Activated CD8-positive, alpha-beta memory T cell treated with anti-CD3 and anti-CD28 coated beads, Interleukin-2, amount 50 U/mL, for 24 hours (primary cell): ENCODE measurements at regions not wholly inside any gene's neighbourhood (a gene's known extent, or its start where the extent isn't known, plus 50 kb on each side); places are given as distances from the start of the nearest gene placed in this dataset.

Source experiments
- DNase-seq: peaks from one replicate; pipeline ENCODE4 v3.0.0-alpha.2; 2020; ENCODE audit errors: extremely low read depth

DNA sequence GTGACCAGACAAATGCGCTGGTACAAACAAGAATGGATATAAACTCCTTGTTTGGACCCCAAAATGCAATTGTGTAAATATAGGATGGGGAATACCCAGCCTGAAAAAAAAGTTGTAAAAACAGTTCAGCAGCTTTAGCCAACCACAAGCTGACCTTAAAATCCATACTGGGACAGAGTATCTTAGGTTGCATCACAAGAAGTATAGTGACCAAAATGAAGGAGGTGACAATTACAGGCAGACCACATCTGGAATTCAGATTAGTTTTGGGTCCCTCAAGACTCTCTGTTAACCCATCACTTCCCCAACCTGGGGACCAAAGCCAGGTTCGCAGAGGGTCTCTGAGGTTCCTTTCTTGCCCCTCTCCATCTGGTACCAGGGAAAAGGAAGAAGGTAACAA lies 115.9 kb upstream of the PRR20G start:
- no peak for DNase-seq

DNA sequence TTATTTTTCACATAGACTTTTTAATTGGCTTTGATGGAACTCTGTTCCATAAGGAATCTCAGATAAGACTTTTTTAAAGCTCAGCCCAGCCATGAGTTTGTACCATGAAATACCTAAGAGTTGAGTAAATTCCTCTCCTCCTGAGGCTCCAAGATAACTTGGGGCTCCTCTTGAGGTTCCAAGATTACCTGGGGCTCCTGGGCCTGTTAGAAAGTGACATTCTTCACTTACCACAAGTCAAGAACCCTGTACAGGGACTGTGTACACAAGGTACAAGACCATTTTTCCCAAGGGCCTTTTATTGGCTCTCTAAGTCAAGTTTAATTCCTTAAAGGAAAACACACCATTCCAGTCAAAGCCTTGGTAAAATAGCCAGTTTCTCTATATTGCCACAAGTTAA lies 111.3 kb upstream of the PRR20G start:
- no peak for DNase-seq

DNA sequence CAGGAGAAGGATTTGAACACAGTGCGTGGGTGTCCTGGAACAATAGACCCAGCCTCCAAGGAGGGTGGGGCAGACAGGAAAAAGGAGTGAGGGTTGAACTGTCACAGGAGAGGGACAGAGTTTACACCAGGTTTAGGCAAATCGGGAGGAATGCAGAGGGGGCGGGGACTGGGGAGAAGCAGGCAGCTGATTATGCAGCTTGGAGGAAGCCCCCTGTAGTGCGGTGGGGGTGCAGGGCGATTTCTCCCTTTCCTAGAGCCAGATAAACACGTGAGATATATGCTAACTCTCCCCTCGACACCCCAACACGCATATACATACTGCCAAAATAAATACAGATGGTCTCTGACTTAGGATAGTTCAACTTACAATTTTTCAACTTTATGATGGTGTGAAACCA lies 108.6 kb upstream of the PRR20G start:
- DNase-seq: no peak

DNA sequence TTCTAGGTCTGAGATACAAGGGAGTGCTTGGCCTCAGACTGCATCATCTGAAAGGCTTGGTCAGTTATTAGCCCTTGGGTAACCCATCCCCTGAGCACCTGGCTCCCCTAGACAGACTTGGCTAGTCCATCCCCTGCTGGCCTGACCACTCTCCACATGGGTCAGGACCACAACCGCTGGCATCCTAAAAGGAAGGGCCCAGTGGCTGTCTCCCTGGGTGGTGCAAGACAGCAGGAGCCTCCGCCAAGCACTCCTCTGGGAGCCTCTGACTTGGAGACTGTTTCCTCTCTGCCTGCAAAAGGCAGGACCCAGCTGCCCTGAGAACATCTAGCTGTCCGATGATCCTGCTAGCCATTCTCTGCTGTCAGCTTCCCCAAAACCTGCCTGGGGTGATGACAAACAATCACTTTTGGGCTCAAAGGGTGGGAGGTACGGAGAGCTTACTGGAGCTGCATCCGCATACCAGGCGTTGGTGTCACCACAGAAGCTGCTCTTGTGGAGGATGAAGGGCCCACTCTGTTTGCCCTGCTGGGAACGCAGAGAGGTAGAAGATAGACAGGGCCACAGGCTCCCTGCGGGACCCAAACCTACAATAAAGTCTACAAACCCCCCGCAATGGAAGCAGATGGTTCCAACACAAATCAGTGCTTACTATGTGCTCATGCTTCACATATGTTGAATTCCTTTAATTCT lies 108.0 kb upstream of the PRR20G start:
- no peak for DNase-seq

DNA sequence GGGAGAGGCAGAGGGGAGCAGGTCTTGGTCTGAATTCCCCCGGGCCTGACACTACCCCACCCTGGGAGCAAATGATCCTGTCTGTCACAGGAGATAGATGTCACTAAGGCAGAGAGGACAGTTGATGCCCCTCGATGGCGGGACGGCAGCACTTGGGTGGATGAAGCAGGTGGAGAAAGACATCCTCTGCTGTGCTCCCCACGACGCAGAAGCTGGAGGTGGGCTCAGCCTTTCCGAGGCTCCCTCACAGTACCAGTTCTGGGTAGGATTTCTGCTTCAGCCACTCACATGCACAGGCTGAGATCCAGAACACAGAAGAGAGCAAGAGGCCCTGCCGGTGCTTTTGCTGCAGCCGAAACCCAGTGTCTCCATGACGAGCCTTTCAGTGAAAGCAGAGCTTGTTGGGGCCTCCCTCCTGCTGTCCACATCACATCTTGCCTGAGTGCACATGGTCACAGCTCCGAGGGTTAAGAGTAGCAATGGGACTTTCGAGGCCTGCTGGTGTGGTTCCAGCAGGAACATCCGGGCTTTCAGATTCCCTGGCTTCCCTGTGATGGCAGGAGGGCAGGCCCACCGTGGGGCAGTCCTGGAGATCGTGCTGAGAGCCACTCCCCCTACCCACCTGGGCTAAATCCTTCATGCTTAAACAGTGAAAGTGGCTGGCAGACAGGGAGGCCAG lies 107.3 kb upstream of the PRR20G start:
- DNase-seq: no peak

DNA sequence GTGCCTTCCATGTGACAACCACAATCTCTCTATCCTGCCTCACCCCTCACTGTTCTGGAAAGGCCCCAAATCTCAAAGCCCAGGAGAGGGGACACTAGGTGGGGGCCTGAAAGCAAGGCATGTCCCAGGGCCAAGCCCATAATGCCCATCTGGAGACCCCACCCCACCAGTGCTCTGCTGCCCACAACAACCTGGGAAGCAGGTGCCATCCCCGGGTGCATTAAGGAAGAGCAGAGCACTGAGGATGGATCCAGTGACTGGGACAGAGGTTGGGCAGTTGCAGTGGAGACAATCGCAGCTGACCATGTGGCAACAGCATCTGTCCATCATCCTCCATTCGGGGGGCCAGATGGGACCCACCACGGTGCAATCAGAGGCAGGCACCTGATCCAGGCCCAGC lies 106.2 kb upstream of the PRR20G start:
- DNase-seq: no peak

DNA sequence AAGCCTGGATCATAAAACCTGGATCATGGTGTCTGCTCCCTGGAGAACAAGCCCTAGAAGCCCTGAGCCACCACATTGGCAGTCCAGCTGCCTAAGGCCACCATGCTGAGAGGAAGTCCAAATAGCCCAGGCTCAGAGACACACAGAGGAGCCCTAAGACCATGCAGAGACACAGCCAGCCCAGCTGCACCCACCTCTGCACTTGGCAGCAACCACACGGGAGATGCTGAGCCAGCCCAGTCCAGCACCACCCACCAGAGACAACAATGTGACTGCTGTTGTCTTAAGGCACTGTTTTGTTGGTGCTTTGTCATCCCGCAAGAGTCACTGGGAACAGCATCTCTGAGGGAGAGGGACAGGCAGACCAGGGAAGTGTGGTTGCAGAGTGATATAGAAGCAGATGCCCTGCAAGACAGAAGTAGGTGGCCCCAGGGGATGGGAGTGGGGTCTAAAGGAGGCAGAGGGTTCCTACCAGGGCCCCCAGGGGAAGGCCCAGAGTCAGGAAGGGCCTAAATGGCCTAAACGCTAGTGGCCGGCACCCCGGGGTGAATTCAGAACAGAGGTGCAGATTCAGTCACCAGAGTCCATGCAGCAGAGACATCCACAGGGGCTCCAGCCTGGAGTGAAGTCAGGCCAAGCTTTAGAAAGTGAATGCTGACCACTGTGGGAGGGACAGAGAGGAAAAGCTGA lies 105.4 kb upstream of the PRR20G start:
- no peak for DNase-seq

DNA sequence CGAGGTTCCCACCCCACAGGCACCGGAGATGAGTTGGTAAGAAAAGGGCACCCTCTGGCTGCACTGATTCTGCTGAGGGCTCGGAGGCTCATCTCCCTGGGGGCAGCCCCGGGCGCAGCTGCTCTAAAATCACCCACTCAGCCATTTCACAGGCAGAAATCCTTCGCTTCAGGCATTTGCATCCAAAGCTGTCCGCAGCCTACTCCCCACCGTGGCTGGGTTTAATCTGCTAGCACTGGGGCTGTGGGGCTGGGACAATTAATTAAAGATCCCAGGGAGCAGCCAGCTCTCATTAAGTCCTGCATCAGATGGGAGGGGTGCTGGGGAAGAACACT lies 104.3 kb upstream of the PRR20G start:
- DNase-seq: no peak

DNA sequence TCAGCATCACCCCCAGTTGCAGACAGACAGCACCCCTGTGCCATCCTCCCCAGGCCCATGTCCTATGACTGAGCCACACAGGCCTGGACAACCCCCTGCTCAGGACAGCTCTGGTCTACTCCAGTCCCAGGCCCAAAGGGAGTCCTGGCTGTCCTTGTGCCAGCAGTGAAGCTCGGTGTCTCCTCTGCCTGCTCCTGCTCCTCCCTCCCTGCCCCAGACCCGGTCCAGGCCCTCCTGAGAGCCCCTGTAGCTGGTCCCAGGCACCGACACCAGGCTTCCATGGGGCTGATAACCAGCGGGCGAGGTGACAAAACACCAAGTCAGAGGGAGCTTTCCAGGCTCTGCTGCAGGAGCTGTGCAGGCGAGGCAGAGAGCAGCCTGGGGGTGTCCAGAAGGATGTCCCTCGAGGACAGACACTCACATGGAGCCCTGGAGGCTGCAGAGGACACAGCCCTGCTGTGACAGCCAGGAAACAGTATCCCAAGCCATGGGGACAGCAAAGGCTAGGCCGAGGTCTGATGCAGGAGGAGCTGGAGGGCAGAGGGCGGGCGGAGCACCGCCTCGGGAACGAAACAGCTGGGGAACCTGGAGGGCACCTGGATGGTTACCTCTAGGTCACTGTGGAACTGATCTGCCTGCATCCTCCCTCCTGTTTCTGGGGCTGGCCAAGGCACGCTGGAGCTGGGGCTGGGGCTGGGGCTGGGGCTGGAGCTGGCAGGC lies 103.8 kb upstream of the PRR20G start:
- DNase-seq: no peak

DNA sequence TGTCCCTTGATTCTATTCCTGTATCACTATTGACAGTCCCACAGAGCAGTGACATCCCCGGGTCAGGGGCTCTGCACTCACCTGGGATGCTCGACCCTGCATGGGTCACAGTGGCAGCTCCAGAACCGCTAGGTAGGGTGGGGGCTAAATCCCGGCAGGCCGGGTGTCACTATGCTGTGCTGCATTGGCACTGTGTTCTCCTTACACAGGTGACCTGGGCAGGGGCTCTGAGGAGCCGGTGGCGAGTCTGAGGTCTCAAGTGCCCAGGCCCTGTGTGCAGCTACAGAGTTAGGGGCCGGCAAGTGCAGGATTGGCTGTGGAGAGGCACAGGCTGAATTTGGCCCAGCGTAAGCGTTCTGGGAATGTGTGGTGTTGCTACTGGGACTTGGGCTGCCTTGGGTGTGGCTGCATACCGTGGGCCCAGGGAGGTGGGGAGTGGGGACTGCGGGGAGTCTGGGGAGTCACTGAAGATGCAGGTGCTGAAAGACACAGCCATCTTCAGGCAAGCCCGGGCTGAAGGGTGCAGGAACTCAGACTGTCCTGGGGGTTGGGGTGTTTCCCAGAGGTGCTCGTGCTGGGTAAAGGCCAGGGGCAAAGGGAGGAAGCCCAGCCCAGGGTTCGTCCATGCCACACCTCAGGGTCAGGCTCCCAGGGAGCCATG lies 102.6 kb upstream of the PRR20G start:
- no peak for DNase-seq

DNA sequence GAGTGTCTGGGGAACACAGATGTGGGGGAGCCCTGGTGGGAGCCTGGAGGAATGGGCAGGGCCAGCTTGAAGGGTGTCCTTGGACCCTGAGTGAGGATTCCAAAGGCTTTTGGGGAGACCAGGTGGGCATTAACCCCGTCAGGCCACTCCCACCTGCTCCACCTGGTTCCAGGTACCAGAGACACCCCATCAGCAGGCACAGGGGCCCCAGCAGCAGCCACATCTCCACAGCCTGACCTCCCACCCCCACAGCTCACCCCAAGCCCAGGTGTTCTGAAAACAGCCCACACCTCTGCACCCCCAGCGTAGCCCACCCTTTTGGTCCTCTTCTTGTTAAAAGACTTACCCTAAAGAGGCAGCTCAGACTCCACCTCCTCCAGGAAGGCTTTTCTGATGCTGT lies 102.1 kb upstream of the PRR20G start:
- DNase-seq: no peak

DNA sequence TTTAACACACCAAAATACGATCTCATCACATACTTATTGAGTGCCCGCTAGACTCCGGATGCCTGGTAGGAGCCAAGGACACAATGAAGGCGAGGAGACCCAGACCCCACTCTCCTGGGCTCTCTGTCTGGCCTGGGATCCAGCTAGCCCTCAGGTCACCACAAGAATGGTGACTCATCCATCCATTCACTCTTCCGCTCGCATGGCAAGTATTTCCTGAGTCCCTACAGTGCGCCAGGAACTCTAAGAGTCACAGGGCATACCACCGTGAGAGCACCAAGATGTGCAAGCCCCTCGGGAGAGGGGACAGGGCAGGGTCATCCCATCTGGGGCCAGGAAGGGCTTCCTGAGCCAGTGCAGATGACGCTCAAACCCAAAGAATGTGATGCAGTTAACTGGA lies 101.6 kb upstream of the PRR20G start:
- DNase-seq: no peak

DNA sequence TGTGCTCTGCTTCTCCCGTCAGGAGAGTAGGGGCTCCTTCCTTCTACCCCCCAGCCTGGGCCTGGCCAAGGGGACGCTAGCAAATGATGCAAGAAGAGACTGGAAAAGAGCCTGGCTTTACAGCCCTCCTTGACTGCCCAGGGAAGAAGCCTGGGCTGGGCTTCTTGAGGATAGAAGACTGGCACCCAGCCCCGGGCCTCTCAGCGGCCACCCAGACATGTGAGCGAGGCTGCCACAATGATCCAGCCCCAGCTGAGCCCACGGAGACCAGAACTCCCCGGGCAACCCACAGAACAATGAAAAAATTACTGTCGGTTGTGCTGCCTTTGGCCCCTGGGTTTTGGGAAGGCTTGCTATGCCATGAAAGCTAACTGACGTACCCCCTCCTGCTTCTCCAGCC lies 100.6 kb upstream of the PRR20G start:
- DNase-seq: no peak

DNA sequence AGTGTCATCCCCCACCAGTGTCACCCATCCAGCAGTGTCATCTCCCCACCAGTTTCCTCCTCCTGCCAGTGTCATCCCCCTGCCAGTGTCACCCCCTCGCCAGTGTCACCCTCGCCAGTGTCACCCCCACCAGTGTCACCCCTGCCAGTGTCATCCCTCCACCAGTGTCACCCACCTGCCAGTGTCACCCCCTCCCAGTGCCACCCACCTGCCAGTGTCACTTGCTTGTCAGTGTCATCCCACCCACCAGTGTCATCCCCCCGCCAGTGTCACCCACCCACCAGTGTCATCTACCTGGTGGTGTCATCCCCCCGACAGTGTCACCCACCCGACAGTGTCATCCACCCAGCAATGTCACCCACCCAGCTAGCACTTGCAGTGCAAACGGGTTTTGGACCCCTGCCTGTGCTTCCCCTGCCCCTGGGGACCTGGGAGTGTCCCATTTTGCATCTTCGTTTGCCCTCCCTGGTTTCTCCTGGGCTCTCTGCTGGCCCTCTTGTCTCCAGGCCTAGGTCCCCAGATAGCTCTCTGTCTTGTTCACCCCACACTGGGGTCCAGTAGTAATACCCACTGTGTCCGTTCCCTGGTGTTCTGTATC lies 99.8 kb upstream of the PRR20G start:
- DNase-seq: no peak

DNA sequence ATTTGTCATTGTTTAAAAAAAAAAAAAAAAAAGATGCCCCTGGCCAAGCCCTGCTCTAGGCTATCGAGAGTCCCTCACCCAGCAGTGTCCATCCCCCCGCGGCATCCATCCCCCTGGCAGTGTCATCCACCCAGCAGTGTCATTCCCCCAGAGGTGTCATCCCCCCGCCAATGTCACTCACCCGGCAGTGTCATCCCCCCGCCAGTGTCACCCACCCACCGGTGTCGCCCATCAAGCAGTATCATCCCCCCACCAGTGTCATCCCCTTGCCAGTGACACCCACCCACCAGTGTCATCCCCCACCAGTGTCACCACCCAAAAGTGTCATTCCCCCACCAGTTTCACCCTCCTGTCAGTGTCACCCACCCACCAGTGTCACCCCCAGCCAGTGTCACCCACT lies 99.3 kb upstream of the PRR20G start:
- no peak for DNase-seq

DNA sequence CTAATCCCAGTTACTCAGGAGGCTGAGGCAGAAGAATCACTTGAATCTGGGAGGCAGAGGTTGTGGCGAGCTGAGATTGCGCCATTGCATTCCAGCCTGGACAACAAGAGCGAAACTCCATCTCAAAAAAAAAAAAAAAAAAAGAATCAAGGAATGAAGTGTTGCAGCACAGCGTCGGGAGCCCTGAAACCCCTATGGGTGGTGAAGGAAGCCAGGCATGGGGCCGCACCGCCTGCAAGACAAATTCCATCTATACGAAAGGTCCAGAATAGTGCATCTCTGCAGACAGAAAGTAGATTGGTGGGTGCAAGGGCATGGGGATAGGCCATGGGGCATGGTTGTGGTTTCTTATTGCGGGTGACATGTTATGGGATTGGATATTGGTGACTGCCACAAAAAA lies 98.6 kb upstream of the PRR20G start:
- no peak for DNase-seq

DNA sequence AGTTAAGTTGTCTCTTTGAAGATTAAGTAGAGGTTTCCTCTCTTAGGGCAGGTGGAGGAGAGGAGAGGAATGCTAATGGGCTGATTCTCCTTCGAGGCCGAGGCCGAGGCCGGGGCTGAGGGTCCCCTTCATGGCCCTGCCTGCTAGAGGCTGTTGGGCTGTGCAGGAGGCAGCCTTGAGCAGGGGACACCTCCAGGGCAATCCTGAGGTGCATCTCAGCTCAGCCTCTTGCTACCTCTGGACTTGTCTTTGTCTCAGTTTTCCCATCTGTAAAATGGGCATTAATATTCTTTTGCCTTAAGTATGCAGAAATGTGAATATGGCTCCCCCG lies 97.7 kb upstream of the PRR20G start:
- DNase-seq: no peak

DNA sequence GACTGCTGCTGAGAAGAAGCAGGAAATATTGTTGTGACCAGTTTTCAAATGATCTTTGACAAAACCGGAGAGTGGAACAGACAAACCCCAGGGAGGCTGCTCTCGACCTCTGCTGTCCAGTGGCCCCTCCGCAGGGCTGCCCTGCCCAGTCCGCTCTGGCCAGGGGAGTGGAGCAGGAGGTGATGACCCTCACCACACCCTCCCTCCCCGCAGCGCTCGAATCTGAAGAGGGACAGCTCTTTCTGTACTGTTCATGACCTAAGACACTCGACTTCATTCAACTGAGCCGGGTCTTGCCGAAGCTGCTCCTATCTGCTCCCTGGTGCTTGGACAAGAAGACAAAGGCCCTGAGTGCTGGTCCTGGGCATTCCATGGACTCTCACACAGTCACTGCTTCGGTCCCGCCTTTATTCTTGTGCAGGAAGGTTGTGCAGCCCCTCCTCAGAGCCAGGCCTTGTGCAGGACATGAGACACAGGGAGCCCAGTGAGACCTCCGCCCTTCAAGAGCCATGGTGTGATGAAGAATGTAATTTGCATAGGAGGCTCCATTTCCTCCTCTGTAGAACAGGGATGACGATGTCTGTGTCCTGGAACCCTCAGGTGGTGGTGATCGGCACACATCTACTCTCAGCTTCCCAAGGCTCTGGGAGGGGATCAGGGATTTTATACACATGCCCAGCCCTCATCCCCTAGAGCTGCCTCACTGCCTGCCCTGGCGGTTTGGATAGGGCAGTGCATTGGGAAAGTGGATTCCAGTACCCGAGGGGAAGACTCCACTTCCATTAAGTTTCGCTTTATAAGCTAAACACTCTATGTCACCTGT lies 97.1 kb upstream of the PRR20G start:
- no peak for DNase-seq

DNA sequence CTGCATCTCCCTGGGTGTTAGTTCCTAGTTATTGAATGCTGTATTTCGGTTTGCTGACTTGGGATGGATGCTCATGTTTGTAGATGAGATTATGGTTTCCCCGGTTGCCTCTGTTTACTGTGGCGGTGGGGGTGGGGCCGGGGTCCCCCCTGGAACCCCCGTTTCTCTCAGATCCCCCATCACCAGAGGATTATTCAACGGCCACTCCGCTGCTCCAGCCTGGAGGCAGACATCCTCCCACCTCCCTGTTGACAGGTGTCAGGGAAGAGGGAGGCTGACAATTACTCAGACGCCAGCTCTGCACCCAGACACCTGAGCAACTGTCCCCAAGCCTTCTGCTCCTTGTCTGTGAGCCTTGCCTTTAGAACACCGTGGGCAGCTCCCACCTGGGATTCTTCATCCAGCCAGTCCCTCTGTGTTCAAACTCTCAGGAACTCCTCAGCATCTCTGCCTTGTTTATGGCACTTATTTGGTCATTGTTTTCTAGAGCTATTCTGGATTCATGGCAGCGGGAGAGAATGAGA lies 95.9 kb upstream of the PRR20G start:
- no peak for DNase-seq

DNA sequence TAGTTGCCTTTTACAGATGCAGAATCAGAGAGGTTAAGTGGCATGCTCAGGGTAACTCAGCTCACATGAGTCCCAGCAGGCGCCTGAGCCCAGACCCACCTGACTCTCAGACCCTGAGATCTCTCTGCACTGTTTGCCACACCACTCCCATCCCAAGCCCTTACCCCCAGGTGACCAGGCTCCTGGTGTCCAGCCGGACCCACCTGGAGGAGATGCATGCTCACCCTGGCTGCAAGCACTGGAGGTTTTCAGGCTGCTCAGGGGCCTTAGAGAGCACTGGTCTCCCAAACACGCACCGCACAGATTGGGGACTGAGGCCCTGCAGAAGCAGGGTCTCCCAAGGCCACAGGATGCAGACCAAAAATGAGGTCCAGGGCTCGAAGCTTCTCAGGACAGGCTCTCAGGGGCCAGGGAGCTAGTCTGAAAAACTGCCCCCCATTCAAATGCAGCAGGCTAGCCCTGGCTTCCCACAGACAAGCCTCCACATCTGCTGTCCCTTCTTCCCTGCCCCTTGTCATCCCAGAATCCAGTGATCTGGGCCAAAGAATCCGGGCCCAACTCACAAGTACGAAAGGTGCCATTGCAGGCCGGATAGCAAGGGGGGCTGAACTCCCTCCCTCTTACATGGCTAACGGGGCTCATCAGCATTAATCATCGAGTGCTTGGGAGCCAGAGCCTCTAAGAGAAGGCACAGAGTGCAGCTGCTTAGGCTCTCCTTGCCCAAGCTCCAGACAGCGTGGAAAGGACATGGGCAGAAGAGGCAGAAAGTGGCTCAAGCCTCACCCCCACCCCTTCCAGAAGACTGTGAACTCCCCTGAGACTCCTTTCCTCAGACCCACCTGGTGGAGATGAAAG lies 90.2 kb upstream of the PRR20G start:
- no peak for DNase-seq
